ENCODE measurements at regions not wholly inside any gene's neighbourhood (a gene's known extent, or its start where the extent isn't known, plus 50 kb on each side); places are given as distances from the start of the nearest gene placed in this dataset.
"Not testable (repeated sequence)": the region's sequence is repeated elsewhere in the genome, so short reads cannot be mapped to it uniquely, and the experiment has no call there.

DNA sequence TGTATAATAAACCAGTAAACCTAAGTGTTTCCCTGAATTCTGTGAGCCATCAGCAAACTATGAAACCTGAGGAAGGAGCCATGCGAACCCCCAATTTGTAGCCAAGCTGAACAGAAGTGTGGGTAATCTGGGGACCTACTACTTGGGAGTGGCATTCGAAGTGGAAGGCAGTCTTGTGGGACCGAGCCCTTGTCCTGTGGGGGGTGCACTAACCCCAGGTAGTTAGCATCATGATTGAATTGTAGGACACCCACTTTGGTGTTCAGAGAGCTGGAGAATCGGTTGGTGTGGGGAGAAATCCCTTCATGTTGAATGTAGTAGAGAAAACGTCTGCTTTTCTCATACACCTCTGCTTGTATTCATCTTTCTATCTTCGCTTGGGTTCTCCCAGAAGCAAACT, 79.7 kb upstream of the CPHXL start:
- Histone ChIP-seq H3K36me3 (ENCODE audit: control insufficient read depth, insufficient read depth, low read length) (no peaks in the 10 kb centered on the region), H3K27ac (ENCODE audit: low read depth, low read length) (no peak overlapping the region), H3K4me3 (ENCODE audit: low read depth, low read length) (no peak overlapping the region), H3K9ac (ENCODE audit: low read length) (no peak overlapping the region), H3K4me1 (ENCODE audit: control insufficient read depth, insufficient read depth, low read length) (no peaks in the 10 kb centered on the region), H3K9me3 (ENCODE audit: control insufficient read depth, insufficient read depth, low read depth, low read length) (no peaks in the 10 kb centered on the region), H3K27me3 (ENCODE audit: control insufficient read depth, insufficient read depth, low read length) (peaks cover 21% of the 10 kb centered on the region; the same call in 1 of the 2 replicates)

DNA sequence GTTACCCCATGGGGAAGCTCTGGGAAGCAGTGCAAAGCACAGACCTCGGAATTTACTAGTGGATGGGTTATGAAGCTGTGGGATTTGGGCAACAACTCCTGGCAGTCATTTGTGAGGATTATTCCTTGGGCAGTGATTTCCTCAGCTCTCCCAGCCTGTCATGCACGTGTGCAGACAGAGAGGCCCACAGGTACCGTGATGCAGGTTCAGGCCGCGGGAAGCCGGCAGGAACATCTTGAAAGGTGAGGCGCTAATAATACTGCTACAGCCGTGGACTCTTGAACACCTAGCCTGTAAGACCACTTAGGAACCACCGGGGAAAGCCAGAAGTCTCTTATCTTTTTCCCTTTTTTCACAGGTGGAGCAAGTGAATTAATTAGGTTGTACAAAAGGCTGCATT, 80.2 kb upstream of the CPHXL start:
- H3K4me3 ChIP-seq (ENCODE audit: low read depth, low read length): no peak overlapping the region
- no peaks in the 10 kb centered on the region for H3K4me1 ChIP-seq (ENCODE audit: control insufficient read depth, insufficient read depth, low read length)
- H3K9ac ChIP-seq (ENCODE audit: low read length): no peak overlapping the region
- no peaks in the 10 kb centered on the region for H3K36me3 ChIP-seq (ENCODE audit: control insufficient read depth, insufficient read depth, low read length)
- no peaks in the 10 kb centered on the region for H3K9me3 ChIP-seq (ENCODE audit: control insufficient read depth, insufficient read depth, low read depth, low read length)
- peaks cover 21% of the 10 kb centered on the region; the same call in 1 of the 2 replicates for H3K27me3 ChIP-seq (ENCODE audit: control insufficient read depth, insufficient read depth, low read length)
- H3K27ac ChIP-seq (ENCODE audit: low read depth, low read length): no peak overlapping the region

DNA sequence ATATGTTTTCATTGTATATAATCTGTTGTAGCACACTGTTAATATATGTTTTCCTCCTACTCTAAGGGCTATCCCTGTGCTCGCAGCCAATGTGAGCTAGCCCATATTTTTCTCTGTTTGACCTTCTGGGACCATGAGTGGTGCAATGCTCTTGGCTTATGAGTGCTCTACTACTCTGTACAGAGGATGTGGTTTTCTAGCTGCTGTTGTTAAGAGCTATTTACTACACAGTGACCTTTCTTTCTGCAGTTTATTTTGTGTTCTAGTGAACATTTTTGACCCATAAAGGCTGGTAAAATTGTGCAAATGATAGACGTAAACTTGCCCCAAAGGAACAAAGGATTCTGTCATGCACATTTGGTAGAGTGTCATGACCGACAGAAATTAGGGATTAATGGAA, 84.1 kb upstream of the CPHXL start:
- H3K4me1 ChIP-seq (ENCODE audit: control insufficient read depth, insufficient read depth, low read length): no peaks in the 10 kb centered on the region
- peaks cover 20% of the 10 kb centered on the region; the same call in 1 of the 2 replicates for H3K27me3 ChIP-seq (ENCODE audit: control insufficient read depth, insufficient read depth, low read length)
- no peaks in the 10 kb centered on the region for H3K36me3 ChIP-seq (ENCODE audit: control insufficient read depth, insufficient read depth, low read length)
- H3K9ac ChIP-seq (ENCODE audit: low read length): no peak overlapping the region
- no peak overlapping the region for H3K4me3 ChIP-seq (ENCODE audit: low read depth, low read length)
- no peak overlapping the region for H3K27ac ChIP-seq (ENCODE audit: low read depth, low read length)
- H3K9me3 ChIP-seq (ENCODE audit: control insufficient read depth, insufficient read depth, low read depth, low read length): no peaks in the 10 kb centered on the region

DNA sequence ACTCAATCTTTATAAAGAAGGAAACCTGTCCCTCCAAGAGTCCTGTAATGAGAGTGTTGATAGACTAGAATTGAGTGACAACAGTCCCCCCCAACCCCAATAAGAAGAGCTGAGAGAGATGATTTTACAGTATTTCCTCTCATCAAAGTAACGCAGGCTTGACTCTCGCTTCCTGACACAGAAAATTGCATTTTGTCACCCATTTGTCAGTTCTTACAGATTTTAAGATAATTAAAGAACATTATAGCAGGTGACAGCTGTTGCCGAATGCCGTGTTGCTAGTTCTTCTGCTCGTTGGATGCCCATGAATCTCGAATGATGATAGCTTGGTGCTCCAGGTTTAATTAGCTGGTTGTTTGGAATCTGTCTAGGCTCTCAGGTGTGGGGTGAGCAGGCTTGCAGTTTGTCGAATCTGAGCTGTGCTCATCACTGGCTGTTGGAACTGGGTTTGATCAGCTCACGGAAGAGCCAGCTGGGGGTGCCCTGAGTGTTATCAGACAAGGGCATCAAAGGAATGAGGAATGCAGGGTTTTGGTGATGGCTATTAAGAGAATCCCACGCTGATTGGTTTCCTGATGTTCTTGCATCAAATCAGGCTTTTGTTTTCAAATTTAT, 84.8 kb upstream of the CPHXL start:
- no peaks in the 10 kb centered on the region for H3K4me1 ChIP-seq (ENCODE audit: control insufficient read depth, insufficient read depth, low read length)
- H3K9ac ChIP-seq (ENCODE audit: low read length): no peak overlapping the region
- no peaks in the 10 kb centered on the region for H3K36me3 ChIP-seq (ENCODE audit: control insufficient read depth, insufficient read depth, low read length)
- no peak overlapping the region for H3K27ac ChIP-seq (ENCODE audit: low read depth, low read length)
- peaks cover 12% of the 10 kb centered on the region; the same call in 1 of the 2 replicates for H3K27me3 ChIP-seq (ENCODE audit: control insufficient read depth, insufficient read depth, low read length)
- no peak overlapping the region for H3K4me3 ChIP-seq (ENCODE audit: low read depth, low read length)
- no peaks in the 10 kb centered on the region for H3K9me3 ChIP-seq (ENCODE audit: control insufficient read depth, insufficient read depth, low read depth, low read length)

DNA sequence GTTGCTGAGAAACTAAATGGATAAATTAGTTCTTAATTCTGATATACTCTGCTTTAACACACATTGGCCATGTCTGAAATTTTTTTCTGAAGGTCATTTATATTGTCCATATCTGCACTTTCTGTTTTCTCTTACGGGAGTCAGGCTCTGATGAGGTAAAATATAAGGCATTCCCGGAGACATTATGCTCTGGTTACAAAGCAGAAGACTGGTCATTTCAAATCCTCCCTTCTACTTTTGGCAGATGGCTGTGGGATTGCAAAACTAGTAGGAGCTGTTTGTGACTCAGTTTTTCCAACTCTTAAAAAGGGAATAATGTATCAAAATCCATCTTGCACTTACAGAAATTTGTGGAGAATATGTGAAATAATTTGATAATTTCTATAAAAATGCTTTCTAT, 92.2 kb upstream of the CPHXL start:
- no peaks in the 10 kb centered on the region; the same call in 1 of the 2 replicates for H3K4me1 ChIP-seq (ENCODE audit: control insufficient read depth, insufficient read depth, low read length)
- no peaks in the 10 kb centered on the region for H3K36me3 ChIP-seq (ENCODE audit: control insufficient read depth, insufficient read depth, low read length)
- H3K27me3 ChIP-seq (ENCODE audit: control insufficient read depth, insufficient read depth, low read length): no peaks in the 10 kb centered on the region; the same call in 1 of the 2 replicates
- peaks cover 7% of the 10 kb centered on the region for H3K9me3 ChIP-seq (ENCODE audit: control insufficient read depth, insufficient read depth, low read depth, low read length)
- no peak overlapping the region for H3K27ac ChIP-seq (ENCODE audit: low read depth, low read length)
- H3K4me3 ChIP-seq (ENCODE audit: low read depth, low read length): no peak overlapping the region
- H3K9ac ChIP-seq (ENCODE audit: low read length): no peak overlapping the region

DNA sequence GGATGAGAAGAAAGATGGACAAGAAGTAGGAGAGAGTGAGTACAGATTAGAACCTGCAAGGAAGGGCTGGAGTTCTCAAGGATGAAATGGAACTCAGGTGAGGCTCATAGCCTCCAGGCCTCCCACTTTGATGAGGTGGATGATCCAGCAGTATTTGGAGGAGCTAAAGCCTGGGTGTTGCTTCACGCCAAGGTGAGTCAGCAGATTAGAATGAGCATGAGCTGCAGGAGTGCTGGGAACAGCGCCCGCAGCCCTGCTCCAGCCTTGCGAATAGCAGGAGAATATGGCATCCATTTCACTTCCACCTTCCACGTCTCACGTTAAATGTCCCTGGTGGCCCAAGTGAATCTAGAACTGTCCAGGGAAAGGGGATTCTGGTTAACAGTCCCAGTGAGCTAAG, 94.4 kb upstream of the CPHXL start:
- Histone ChIP-seq H3K36me3 (ENCODE audit: control insufficient read depth, insufficient read depth, low read length) (no peaks in the 10 kb centered on the region), H3K27me3 (ENCODE audit: control insufficient read depth, insufficient read depth, low read length) (no peaks in the 10 kb centered on the region; the same call in 1 of the 2 replicates), H3K27ac (ENCODE audit: low read depth, low read length) (no peak overlapping the region), H3K4me1 (ENCODE audit: control insufficient read depth, insufficient read depth, low read length) (no peaks in the 10 kb centered on the region; the same call in 1 of the 2 replicates), H3K9me3 (ENCODE audit: control insufficient read depth, insufficient read depth, low read depth, low read length) (peaks cover 7% of the 10 kb centered on the region), H3K9ac (ENCODE audit: low read length) (no peak overlapping the region), H3K4me3 (ENCODE audit: low read depth, low read length) (no peak overlapping the region)

DNA sequence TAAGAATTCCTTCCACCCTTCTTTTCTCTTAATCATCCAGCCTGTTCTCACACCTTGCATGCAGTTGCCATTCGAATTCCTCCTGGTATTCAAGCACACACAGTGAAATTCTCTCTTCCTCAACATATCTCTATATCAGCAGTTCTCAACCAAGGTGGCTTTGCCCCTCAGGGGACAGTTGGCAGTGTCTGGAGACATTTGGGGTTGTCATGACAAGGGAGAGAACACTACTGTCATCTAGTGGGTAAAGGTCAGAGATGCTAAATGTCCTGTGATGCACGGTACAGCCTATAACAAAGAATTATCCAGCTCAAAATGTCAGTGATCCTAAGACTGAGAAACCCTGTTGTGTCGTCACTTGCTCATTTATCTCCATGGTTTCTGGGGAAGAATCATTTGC, 94.8 kb upstream of the CPHXL start:
- Histone ChIP-seq H3K9ac (ENCODE audit: low read length) (no peak overlapping the region), H3K36me3 (ENCODE audit: control insufficient read depth, insufficient read depth, low read length) (no peaks in the 10 kb centered on the region), H3K27ac (ENCODE audit: low read depth, low read length) (no peak overlapping the region), H3K9me3 (ENCODE audit: control insufficient read depth, insufficient read depth, low read depth, low read length) (peaks cover 7% of the 10 kb centered on the region), H3K27me3 (ENCODE audit: control insufficient read depth, insufficient read depth, low read length) (no peaks in the 10 kb centered on the region; the same call in 1 of the 2 replicates), H3K4me1 (ENCODE audit: control insufficient read depth, insufficient read depth, low read length) (no peaks in the 10 kb centered on the region; the same call in 1 of the 2 replicates), H3K4me3 (ENCODE audit: low read depth, low read length) (no peak overlapping the region)

DNA sequence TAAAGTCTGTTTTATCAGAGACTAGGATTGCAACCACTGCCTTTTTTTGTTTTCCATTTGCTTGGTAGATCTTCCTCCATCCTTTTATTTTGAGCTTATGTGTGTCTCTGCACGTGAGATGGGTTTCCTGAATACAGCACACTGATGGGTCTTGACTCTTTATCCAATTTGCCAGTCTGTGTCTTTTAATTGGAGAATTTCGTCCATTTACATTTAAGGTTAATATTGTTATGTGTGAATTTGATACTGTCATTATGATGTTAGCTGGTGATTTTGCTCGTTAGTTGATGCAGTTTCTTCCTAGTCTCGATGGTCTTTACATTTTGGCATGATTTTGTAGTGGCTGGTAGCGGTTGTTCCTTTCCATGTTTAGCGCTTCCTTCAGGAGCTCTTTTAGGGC, 99.5 kb upstream of the CPHXL start:
- H3K4me1 ChIP-seq (ENCODE audit: control insufficient read depth, insufficient read depth, low read length); H3K36me3 ChIP-seq (ENCODE audit: control insufficient read depth, insufficient read depth, low read length); H3K27ac ChIP-seq (ENCODE audit: low read depth, low read length); H3K9ac ChIP-seq (ENCODE audit: low read length); H3K9me3 ChIP-seq (ENCODE audit: control insufficient read depth, insufficient read depth, low read depth, low read length); H3K27me3 ChIP-seq (ENCODE audit: control insufficient read depth, insufficient read depth, low read length); H3K4me3 ChIP-seq (ENCODE audit: low read depth, low read length): not testable (repeated sequence)

DNA sequence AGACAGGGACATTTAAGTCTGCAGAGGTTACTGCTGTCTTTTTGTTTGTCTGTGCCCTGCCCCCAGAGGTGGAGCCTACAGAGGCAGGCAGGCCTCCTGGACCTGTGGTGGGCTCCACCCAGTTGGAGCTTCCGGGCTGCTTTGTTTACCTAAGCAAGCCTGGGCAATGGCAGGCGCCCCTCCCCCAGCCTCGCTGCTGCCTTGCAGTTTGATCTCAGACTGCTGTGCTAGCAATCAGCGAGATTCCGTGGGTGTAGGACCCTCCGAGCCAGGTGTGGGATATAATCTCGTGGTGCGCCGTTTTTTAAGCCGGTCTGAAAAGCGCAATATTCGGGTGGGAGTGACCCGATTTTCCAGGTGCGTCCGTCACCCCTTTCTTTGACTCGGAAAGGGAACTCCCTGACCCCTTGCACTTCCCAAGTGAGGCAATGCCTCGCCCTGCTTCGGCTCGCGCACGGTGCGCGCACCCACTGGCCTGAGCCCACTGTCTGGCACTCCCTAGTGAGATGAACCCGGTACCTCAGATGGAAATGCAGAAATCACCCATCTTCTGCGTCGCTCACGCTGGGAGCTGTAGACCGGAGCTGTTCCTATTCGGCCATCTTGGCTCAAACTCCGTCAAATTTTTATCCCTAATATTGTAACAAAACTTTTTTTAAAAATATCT, 101.2 kb upstream of the CPHXL start:
- H3K9ac ChIP-seq (ENCODE audit: low read length); H3K27ac ChIP-seq (ENCODE audit: low read depth, low read length); H3K4me1 ChIP-seq (ENCODE audit: control insufficient read depth, insufficient read depth, low read length); H3K36me3 ChIP-seq (ENCODE audit: control insufficient read depth, insufficient read depth, low read length); H3K9me3 ChIP-seq (ENCODE audit: control insufficient read depth, insufficient read depth, low read depth, low read length): not testable (repeated sequence)
- Histone ChIP-seq H3K27me3 (ENCODE audit: control insufficient read depth, insufficient read depth, low read length) (peaks cover 25% of the 10 kb centered on the region), H3K4me3 (ENCODE audit: low read depth, low read length) (peak overlapping the region; percentile 63)

DNA sequence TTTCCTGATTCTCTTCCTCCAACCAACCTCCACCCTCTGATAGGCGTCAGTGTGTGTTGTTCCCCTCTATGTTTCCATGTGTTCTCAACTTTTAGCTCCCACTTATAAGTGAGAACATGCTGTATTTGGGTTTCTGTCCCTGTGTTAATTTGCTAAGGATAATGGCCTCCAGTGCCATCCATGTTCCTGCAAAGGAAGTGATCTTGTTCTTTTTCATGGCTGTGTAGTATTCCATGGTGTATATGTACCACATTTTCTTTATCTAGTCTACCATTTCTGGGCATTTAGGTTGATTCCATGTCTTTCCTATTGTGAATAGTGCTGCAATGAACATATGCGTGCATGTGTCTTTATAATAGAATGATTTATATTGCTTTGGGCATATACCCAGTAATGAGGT, 107.1 kb upstream of the CPHXL start:
- H3K4me3 ChIP-seq (ENCODE audit: low read depth, low read length): not testable (repeated sequence)

DNA sequence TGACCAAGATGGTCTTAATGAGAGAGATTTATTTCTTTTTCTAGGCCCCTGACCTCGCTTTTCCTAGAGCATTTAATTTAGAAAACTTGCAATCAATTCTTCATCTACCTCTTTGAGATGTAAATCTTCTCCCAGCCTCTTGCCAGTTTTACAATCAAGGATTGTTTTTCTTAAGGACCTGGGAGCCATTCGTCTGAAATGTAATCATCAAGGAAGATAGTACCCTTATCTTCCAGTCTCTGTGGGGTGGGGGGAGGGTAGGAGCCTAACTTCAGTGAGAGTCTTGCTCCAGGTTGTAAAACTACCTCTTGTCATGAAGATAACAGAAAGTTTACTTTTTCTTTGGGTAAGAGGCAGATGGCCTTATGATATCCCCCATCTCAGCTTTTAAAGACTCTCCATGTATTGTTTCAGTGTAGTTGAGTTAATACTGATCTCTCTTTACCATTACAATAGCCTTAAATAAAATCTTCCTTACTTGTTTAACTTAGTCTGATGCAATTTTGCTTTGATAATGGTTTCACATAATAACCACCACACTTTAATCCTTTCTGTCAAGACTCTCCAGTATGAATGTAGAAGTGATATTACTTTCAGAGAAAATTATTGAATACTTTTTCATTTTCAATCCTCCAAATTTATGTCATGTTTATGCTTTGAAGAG, 110.2 kb upstream of the CPHXL start:
- Histone ChIP-seq H3K9me3 (ENCODE audit: control insufficient read depth, insufficient read depth, low read depth, low read length) (peaks cover 3% of the 10 kb centered on the region; the same call in 1 of the 2 replicates), H3K27me3 (ENCODE audit: control insufficient read depth, insufficient read depth, low read length) (peaks cover 97% of the 10 kb centered on the region), H3K27ac (ENCODE audit: low read depth, low read length) (no peak overlapping the region), H3K36me3 (ENCODE audit: control insufficient read depth, insufficient read depth, low read length) (no peaks in the 10 kb centered on the region), H3K4me3 (ENCODE audit: low read depth, low read length) (no peak overlapping the region), H3K4me1 (ENCODE audit: control insufficient read depth, insufficient read depth, low read length) (peaks cover 10% of the 10 kb centered on the region), H3K9ac (ENCODE audit: low read length) (no peak overlapping the region)

More for the DNA sequence above, 107.1 kb upstream of the CPHXL start:
- H3K4me1 ChIP-seq (ENCODE audit: control insufficient read depth, insufficient read depth, low read length): peaks cover 10% of the 10 kb centered on the region
- not testable (repeated sequence) for H3K9ac ChIP-seq (ENCODE audit: low read length); H3K9me3 ChIP-seq (ENCODE audit: control insufficient read depth, insufficient read depth, low read depth, low read length); H3K36me3 ChIP-seq (ENCODE audit: control insufficient read depth, insufficient read depth, low read length); H3K27ac ChIP-seq (ENCODE audit: low read depth, low read length)
- peaks cover 84% of the 10 kb centered on the region for H3K27me3 ChIP-seq (ENCODE audit: control insufficient read depth, insufficient read depth, low read length)

All from HUES6 (cell line).